ENCODE measurements at regions not wholly inside any gene's neighbourhood (a gene's known extent, or its start where the extent isn't known, plus 50 kb on each side); places are given as distances from the start of the nearest gene placed in this dataset.

DNA sequence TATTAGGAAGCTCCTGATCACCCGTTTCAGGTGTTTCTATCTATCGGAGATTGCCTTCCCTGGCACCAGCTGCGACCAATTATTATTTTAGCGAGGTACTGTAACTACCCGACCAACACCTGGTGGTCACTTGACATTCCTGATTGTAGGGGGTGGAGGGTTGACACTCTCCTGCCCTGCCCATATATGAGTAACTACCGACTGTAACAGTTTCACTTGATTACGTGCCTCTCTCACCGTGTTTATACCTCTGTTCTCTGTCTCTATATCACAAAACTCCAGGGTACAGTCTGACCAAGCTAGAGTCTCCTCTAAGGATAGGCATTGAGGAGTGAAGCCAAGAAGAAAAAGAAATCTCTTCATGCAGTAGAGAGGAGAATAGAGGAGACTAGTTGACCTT is 268.0 kb upstream of the LRATD1 start:
- TF ChIP-seq MYNN (tag by site-specific recombination; IDR thresholded peaks at IDR 0.05; ENCODE audit: borderline replicate concordance) = no peak
- TF ChIP-seq CTCF (tag by site-specific recombination; IDR thresholded peaks at IDR 0.05) = no peak
- TF ChIP-seq YY1 (tag by site-specific recombination; IDR thresholded peaks at IDR 0.05) = no peak
- no peak for TF ChIP-seq ZNF19 (tag by site-specific recombination; IDR thresholded peaks at IDR 0.05; ENCODE audit: low read depth)
- TF ChIP-seq PRDM6 (tag by site-specific recombination; IDR thresholded peaks at IDR 0.05) = no peak
- no peak for TF ChIP-seq KLF1 (tag by site-specific recombination; IDR thresholded peaks at IDR 0.05)
- no peak for TF ChIP-seq ZNF473 (tag by site-specific recombination; IDR thresholded peaks at IDR 0.05)
